Ovary (tissue), 3 donors: ENCODE measurements at regions not wholly inside any gene's neighbourhood (a gene's known extent, or its start where the extent isn't known, plus 50 kb on each side); places are given as distances from the start of the nearest gene placed in this dataset.

Experiments used
- CTCF ChIP-seq, 3 donors: fragments of 450-650 bp in 2 of 3; fragments of 200-600 bp in 1 of 3; IDR thresholded peaks; one replicate each; pipeline versions ENCODE4 v1.5.1 to v1.8.0; 2016 to 2022; ENCODE audit warnings: antibody characterized with exemption in 3 of 3, mild to moderate bottlenecking in 1 of 3
- POLR2A ChIP-seq: fragments of 450-650 bp; IDR thresholded peaks from one replicate; pipeline ENCODE4 v1.6.1; 2017; ENCODE audit warnings: antibody characterized with exemption, mild to moderate bottlenecking, moderate library complexity
- donor health status: DM: no; HTN: no; CAD: no.

- TF ChIP-seq CTCF (IDR thresholded peaks at IDR 0.05) (peak; percentile 57 to 79 (median 68)), POLR2A (no peak)
Measured at GRCh38 chr22:25362215-25362882, 142.9 kb downstream of the CRYBB2 start.
